Immature natural killer cell (primary cell): ENCODE measurements at regions not wholly inside any gene's neighbourhood (a gene's known extent, or its start where the extent isn't known, plus 50 kb on each side); places are given as distances from the start of the nearest gene placed in this dataset.

Experiments used
- DNase-seq, 3 donors: peaks; one replicate each; pipeline ENCODE4 v3.0.0; 2022; ENCODE audit warnings: mixed read lengths in 1 of 3
- H3K27ac Mint-ChIP-seq, 6 donors: one replicate each; pipeline ENCODE4 v1.8.0; 2020; ENCODE audit warnings: mixed read lengths in 6 of 6, mild to moderate bottlenecking in 5 of 6, inconsistent platforms in 4 of 6, moderate library complexity in 3 of 6
- H3K27me3 Mint-ChIP-seq, 3 donors: one replicate each; pipeline ENCODE4 v1.8.0; 2020 to 2021; ENCODE audit warnings: low read depth in 3 of 3, mild to moderate bottlenecking in 3 of 3, mixed read lengths in 3 of 3, moderate library complexity in 3 of 3, inconsistent platforms in 1 of 3
- H3K36me3 Mint-ChIP-seq, 3 donors: one replicate each; pipeline ENCODE4 v1.8.0; 2020; ENCODE audit warnings: mixed read lengths in 3 of 3, inconsistent platforms in 2 of 3, mild to moderate bottlenecking in 2 of 3
- H3K4me1 Mint-ChIP-seq, 2 donors: one replicate each; pipeline ENCODE4 v1.8.0; 2020; ENCODE audit warnings: inconsistent platforms in 2 of 2, mild to moderate bottlenecking in 2 of 2, mixed read lengths in 2 of 2, moderate library complexity in 1 of 2
- H3K4me3 Mint-ChIP-seq, 5 donors: one replicate each; pipeline ENCODE4 v1.8.0; 2020; ENCODE audit warnings: mild to moderate bottlenecking in 5 of 5, mixed read lengths in 5 of 5, inconsistent platforms in 3 of 5, moderate library complexity in 3 of 5
- H3K9me3 Mint-ChIP-seq, 6 donors: one replicate each; pipeline ENCODE4 v1.8.0; 2020; ENCODE audit warnings: mild to moderate bottlenecking in 6 of 6, mixed read lengths in 6 of 6, inconsistent platforms in 4 of 6, moderate library complexity in 3 of 6

DNA sequence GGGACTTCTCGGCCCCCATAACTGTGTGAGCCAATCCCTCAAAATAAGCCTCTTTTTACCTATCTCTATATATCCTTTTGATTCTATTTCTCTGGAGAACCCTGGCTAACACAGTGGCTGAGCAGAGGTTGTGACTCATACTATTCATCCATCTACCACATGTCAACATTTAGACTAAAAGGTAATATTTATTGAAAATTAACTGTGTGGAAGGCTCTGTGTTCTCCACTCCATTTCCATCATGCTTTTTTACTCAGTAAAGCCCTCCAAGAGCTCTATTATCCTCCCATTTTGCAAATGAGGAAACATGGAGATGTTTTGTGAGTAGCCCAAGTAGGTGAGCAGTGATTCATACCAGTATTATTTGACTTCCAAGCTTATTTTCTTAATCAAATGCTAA is 217.9 kb upstream of the DCBLD2 start:
- H3K27me3 Mint-ChIP-seq, result peaks cover 0 to 4% (median 2%) of the 10 kb centered on the region in 3 donors
- no peaks in the 10 kb centered on the region for H3K36me3 Mint-ChIP-seq
- DNase-seq, result no peak
- H3K9me3 Mint-ChIP-seq, result peaks cover 0 to 6% (median 3%) of the 10 kb centered on the region in 6 donors
- no peak overlapping the region for H3K27ac Mint-ChIP-seq
- H3K4me3 Mint-ChIP-seq, result no peak overlapping the region
- H3K4me1 Mint-ChIP-seq, result no peaks in the 10 kb centered on the region

DNA sequence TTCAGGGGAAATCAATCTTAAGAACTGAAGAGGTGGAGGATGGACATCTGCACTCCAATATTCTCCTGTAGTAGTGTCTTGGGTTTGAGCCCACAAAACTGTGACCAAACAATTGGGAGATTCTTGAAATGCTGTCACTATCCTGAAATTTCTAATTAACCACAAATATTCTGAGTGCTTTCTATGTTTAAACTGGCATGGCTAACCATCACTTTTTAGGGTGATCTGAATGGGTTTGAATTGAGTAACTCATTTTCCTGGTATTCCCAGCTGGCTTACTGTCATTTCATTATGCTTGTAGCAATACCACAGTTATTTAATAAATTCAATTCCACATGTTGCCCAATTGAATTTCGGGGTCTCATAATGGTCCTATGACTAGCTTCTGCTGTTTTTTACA is 216.9 kb upstream of the DCBLD2 start:
- peaks cover 0 to 4% (median 3%) of the 10 kb centered on the region in 3 donors for H3K27me3 Mint-ChIP-seq
- peaks cover 0 to 6% (median 2%) of the 10 kb centered on the region in 6 donors for H3K9me3 Mint-ChIP-seq
- H3K27ac Mint-ChIP-seq, result no peak overlapping the region
- H3K36me3 Mint-ChIP-seq, result no peaks in the 10 kb centered on the region
- no peak overlapping the region for H3K4me3 Mint-ChIP-seq
- no peaks in the 10 kb centered on the region for H3K4me1 Mint-ChIP-seq
- DNase-seq, result no peak

DNA sequence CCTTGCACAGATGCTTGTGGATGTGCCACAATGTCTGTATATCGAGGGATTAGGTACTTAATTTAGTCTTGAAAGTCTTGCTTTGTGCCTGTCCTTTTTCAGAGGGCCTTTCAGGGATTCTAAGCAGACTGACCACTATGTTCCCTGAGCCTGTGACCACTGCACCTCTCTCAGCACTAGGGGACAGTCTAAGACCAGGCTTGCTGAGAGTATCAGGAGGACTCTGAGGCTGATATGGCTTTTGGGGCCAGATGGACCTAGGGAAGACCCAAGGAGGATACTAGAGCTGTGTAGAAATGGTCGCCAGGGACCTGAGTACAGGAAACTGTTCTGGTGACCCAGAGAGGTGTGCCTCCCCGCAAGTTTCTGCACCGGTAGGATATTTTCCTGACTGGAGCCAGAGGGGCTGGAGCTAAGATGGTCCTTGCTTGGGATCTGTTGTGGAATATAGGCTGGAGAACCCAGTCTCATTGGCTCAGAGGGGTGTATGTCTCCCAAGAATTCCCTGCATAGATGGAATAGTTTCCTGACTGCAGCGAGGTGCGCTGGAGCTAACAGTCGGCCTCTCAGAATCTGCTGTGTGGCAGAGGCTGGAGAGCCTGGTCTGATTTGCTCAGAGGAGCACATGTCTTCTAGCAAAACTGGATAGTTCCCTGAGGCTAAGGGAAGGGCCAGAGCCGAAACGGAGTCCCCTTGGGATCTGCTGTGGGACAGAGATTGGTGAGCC is 213.2 kb upstream of the DCBLD2 start:
- Mint-ChIP-seq H3K27me3 (peaks cover 0 to 4% (median 3%) of the 10 kb centered on the region in 3 donors), H3K9me3 (peaks cover 0 to 11% (median 4%) of the 10 kb centered on the region in 6 donors), H3K36me3 (no peaks in the 10 kb centered on the region), H3K27ac (no peak overlapping the region), H3K4me3 (no peak overlapping the region), H3K4me1 (no peaks in the 10 kb centered on the region)
- no peak for DNase-seq

DNA sequence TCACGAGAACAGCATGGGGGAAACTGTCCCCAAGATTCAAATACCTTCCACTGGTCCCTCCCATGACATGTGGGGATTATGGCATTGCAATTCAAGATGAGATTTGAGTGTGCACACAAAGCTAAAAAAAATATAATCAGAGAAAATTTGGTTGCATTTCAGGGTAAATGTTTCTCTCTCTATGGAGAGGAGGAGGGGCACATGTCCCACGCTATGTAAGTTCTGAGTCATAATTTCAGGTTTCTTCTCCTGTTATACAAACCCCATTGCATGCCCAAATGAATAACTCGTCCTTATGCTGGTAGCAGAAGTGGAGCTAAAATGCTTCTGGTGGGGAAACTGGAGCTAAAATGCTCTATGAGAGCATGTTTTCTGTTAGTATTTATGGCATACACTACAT is 209.7 kb upstream of the DCBLD2 start:
- Mint-ChIP-seq H3K4me3 (no peak overlapping the region), H3K4me1 (no peaks in the 10 kb centered on the region), H3K36me3 (no peaks in the 10 kb centered on the region), H3K9me3 (peaks cover 1 to 14% (median 5%) of the 10 kb centered on the region in 6 donors), H3K27ac (no peak overlapping the region), H3K27me3 (peaks cover 0 to 4% (median 3%) of the 10 kb centered on the region in 3 donors)
- DNase-seq, result no peak

DNA sequence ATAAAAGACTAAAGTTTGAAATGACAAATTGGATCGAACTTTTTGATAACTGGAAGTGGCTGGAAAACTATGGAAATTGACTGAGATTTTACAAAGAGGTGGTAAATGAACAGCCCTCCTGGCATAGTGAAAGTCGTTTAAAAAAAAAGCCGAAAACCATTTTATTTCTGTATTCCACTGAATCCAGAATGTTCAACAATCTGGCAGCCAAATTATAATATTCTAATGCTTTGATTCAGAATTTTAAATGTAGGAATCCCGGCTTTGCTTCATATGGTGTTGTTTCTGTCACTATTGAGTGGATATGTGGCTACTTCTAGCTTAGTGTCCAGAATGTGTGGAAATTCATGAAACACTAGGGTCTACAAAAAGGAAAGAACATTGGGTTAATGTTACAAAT is 208.9 kb upstream of the DCBLD2 start:
- no peaks in the 10 kb centered on the region for H3K36me3 Mint-ChIP-seq
- H3K27me3 Mint-ChIP-seq, result peaks cover 0 to 3% (median 3%) of the 10 kb centered on the region in 3 donors
- H3K4me3 Mint-ChIP-seq, result no peak overlapping the region
- no peak overlapping the region for H3K27ac Mint-ChIP-seq
- no peak for DNase-seq
- no peaks in the 10 kb centered on the region for H3K4me1 Mint-ChIP-seq
- H3K9me3 Mint-ChIP-seq, result peaks cover 1 to 14% (median 5%) of the 10 kb centered on the region in 6 donors

DNA sequence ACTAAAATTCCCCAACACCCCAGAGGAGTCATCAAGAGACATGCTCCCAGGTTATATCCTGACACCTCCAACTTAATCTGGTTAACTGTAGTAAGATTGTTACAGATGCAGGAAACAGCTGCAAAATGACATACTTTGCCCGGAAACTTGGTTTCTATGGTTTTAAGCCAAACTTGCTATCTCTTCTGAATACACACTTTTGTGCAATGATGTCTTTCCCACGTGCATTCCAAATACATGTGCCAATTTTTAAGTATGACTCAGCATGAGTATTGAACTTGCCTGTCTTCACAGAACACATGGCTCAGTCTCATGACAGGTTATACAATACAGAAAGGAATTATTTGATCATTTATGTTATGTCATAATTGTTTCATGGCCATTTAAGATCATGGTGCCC is 207.0 kb upstream of the DCBLD2 start:
- Mint-ChIP-seq H3K27me3 (no peaks in the 10 kb centered on the region), H3K27ac (no peak overlapping the region), H3K9me3 (peaks cover 2 to 11% (median 7%) of the 10 kb centered on the region in 6 donors), H3K4me3 (no peak overlapping the region), H3K4me1 (no peaks in the 10 kb centered on the region), H3K36me3 (no peaks in the 10 kb centered on the region)
- DNase-seq, result no peak

DNA sequence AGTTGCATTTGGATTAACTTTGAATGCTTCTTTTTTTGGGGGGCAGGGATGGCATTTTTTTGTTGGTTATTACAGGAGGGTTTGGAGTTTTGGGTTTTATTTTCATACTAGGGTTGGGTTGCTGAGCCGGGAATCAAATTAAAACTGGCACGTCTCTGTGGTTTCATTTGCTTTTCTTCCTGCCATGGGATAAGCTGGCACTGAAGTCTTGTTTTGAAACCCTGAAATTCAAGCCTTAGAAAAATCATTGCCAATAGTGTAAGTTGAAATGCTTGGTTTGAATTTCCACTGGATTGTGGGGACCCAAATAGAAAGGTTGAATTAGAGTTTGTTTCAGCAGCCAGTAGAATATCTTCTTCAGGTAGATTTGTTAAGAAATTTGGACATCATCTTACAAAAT is 193.1 kb upstream of the DCBLD2 start:
- H3K9me3 Mint-ChIP-seq, result peaks cover 2 to 13% (median 4%) of the 10 kb centered on the region in 6 donors
- H3K27ac Mint-ChIP-seq, result no peak overlapping the region
- no peaks in the 10 kb centered on the region for H3K36me3 Mint-ChIP-seq
- H3K4me1 Mint-ChIP-seq, result no peaks in the 10 kb centered on the region
- no peak overlapping the region for H3K4me3 Mint-ChIP-seq
- DNase-seq, result no peak
- H3K27me3 Mint-ChIP-seq, result peaks cover 0 to 2% (median 0%) of the 10 kb centered on the region in 3 donors

DNA sequence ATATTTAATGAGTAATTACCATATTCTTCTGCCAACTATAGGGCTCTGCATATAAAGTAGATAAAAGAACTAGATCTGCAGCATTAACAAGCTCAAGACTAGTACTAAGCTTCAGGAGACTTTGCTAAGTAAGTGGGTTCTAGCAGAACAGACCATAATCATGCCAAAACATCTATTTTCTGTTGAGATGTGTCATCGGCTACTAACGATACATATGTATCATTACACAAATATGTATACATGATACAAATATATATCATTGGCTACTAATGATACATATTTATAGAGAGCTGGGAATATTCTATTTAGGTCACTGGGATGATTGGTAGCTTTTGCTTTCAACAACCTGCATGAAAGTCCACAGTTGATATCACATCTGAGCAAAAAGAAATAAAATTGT is 185.8 kb upstream of the DCBLD2 start:
- Mint-ChIP-seq H3K4me3 (no peak overlapping the region), H3K36me3 (no peaks in the 10 kb centered on the region), H3K4me1 (no peaks in the 10 kb centered on the region), H3K27ac (no peak overlapping the region), H3K9me3 (peaks cover 0 to 3% (median 0%) of the 10 kb centered on the region in 6 donors), H3K27me3 (peaks cover 0 to 2% (median 0%) of the 10 kb centered on the region in 3 donors)
- no peak for DNase-seq

DNA sequence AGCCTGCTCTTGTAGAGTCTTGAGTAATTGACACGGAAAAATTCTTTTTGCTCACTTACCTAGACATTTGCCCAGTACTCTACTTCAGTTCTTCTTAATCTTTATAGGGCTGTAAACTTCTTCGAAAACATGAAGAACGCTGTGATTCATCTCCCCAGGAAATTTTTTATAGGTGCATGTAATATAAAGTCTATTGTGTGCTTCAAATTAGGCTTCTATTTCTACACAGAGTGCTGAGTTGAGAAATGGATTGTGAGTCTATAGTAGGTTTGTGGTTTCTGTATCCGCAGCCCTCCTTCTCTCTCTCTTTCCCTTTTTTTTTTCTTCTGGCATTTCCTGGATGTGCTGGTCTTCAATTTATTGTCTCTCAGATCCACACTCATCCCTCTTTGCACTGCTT is 183.3 kb upstream of the DCBLD2 start:
- Mint-ChIP-seq H3K36me3 (no peaks in the 10 kb centered on the region), H3K4me3 (no peak overlapping the region)
- DNase-seq, result no peak

DNA sequence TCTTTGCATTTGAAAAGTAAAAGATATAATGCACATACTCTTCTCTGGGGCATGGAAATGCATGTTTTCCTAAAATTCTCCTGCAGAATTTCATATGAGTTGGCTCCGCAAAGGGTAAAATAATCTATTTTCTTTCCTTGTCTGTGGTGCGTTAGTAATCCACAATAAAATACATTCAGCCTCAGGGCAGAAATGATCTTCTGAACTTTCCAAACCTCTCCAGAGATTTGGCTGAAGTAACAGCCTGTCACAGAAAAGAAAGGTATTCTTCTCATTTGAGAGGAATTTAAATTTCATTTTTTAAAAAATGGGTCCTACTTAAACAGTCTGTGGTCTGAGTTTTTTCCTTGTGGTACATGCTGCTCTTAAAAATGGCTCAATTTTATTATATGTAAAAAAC is 182.7 kb upstream of the DCBLD2 start:
- Mint-ChIP-seq H3K27ac (no peak overlapping the region), H3K4me1 (no peaks in the 10 kb centered on the region)

More for the DNA sequence above, 183.3 kb upstream of the DCBLD2 start:
- H3K9me3 Mint-ChIP-seq, result peaks cover 0 to 3% (median 0%) of the 10 kb centered on the region in 6 donors
- H3K27ac Mint-ChIP-seq, result no peak overlapping the region
- peaks cover 0 to 2% (median 0%) of the 10 kb centered on the region in 3 donors for H3K27me3 Mint-ChIP-seq
- H3K4me1 Mint-ChIP-seq, result no peaks in the 10 kb centered on the region

DNA sequence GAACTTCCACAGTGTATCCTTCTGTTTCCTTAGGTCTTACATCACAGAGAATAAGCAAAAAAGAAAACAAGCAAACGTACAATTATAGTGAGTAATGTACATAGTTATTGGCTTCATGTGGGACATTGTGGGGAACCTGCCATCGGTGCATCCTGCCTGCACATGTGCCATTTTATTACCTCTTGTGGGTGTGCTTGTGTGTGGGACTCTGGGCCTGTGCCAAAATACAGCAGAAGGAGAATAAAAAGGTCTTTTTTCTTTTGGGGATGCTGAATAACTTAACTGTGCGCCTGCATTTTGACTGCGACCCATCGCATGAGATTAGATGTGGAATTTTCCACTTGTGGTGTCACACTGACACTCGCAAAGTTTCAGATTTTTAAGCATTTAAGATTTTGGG is 169.6 kb upstream of the DCBLD2 start:
- H3K36me3 Mint-ChIP-seq, result no peaks in the 10 kb centered on the region
- peaks cover 2 to 9% (median 4%) of the 10 kb centered on the region in 6 donors for H3K9me3 Mint-ChIP-seq
- H3K4me3 Mint-ChIP-seq, result no peak overlapping the region
- no peak overlapping the region for H3K27ac Mint-ChIP-seq
- H3K4me1 Mint-ChIP-seq, result no peaks in the 10 kb centered on the region
- no peak for DNase-seq
- peaks cover 0 to 2% (median 0%) of the 10 kb centered on the region in 3 donors for H3K27me3 Mint-ChIP-seq

More for the DNA sequence above, 182.7 kb upstream of the DCBLD2 start:
- Mint-ChIP-seq H3K9me3 (peaks cover 0 to 3% (median 0%) of the 10 kb centered on the region in 6 donors), H3K27me3 (peaks cover 0 to 2% (median 0%) of the 10 kb centered on the region in 3 donors), H3K4me3 (no peak overlapping the region), H3K36me3 (no peaks in the 10 kb centered on the region)
- no peak for DNase-seq

DNA sequence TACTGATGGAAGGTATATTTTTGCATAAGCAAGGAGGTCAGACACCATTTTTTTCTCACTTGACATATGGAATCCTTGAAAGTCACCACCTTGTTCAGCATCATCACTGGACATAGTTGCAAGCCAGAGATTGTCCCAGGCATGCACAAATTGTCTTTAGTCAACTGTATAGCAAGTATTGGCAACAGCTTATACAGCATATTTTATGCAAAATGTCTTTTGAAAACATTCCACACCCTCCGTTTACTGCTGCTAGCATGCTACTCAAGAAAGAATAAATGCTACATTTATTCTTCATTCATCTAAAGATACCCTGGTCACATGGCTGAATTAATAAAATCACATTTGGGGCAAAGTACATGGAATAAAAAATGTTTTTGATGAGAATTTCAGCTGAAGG is 168.5 kb upstream of the DCBLD2 start:
- DNase-seq, result no peak
- Mint-ChIP-seq H3K4me1 (no peaks in the 10 kb centered on the region), H3K4me3 (no peak overlapping the region), H3K27me3 (peaks cover 0 to 2% (median 0%) of the 10 kb centered on the region in 3 donors), H3K9me3 (peaks cover 3 to 17% (median 6%) of the 10 kb centered on the region in 6 donors), H3K27ac (no peak overlapping the region), H3K36me3 (no peaks in the 10 kb centered on the region)

DNA sequence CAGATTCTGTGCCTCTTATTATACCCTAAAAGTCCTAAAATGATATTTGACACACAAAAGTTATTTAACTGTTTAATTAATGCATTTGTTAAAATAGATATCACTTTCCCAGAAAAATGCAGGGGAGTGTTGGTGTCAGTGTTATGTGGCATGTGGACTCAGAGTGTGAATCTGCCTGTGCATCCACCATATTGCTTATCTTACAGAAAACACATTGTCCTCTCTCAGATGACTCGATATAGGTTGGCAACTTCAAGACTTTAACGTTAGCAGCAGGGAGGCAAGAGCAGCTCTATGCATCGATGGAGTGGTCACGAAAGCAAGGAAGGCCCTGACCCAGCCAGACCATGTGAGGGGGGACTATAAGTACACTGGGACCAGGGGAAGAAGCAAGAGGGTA is 165.4 kb upstream of the DCBLD2 start:
- Mint-ChIP-seq H3K4me3 (no peak overlapping the region), H3K9me3 (peaks cover 0 to 20% (median 10%) of the 10 kb centered on the region in 6 donors), H3K27me3 (peaks cover 0 to under 1% (median 0%) of the 10 kb centered on the region in 3 donors), H3K36me3 (no peaks in the 10 kb centered on the region), H3K27ac (no peak overlapping the region), H3K4me1 (no peaks in the 10 kb centered on the region)
- no peak for DNase-seq

DNA sequence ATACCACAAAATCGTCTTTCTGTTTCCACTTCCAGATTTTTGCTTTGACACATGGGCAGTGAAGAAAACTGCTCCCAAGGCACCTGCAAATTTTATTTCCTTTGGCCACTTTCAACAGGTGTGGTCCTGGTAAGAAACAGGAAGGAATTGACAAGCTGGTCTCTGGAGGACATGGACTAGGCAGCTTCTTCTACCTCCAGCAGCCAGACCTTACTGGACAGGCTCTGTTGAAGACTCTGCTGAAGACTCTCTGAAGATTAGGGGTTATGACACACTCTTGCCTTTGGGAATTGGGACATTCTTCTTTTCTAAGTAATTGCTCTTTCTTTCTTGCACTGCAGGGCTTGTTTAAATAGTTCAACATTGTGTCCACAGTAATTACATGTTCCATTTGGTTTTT is 147.7 kb upstream of the DCBLD2 start:
- Mint-ChIP-seq H3K27ac (no peak overlapping the region), H3K36me3 (no peaks in the 10 kb centered on the region), H3K27me3 (no peaks in the 10 kb centered on the region), H3K4me3 (no peak overlapping the region), H3K4me1 (no peaks in the 10 kb centered on the region), H3K9me3 (peaks cover 0 to 8% (median 2%) of the 10 kb centered on the region in 6 donors)
- DNase-seq, result no peak

DNA sequence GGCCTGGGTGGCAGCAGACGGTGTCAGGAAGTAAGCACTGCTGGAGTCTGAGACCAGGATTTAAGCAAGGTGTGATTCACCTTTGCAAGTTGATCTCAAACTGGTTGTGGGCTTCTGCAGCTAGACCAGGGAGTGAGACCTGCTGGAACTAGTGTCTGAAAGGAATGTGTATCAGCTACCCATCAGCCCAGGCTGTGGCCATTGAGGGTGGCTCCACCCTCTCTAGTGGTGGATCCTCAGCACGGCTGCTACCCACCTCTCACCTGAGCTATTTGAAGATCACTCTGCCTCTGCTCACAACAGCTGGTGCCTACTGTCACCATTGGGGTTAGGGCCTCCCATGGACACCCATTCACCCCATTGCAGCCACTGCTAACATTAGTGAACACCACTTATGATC is 140.3 kb upstream of the DCBLD2 start:
- no peaks in the 10 kb centered on the region for H3K4me1 Mint-ChIP-seq
- no peaks in the 10 kb centered on the region for H3K27me3 Mint-ChIP-seq
- no peak overlapping the region for H3K27ac Mint-ChIP-seq
- H3K36me3 Mint-ChIP-seq, result no peaks in the 10 kb centered on the region
- peaks cover 0 to 8% (median 4%) of the 10 kb centered on the region in 6 donors for H3K9me3 Mint-ChIP-seq
- DNase-seq, result no peak
- H3K4me3 Mint-ChIP-seq, result no peak overlapping the region
